Epithelial cell of esophagus (primary cell): ENCODE measurements at regions not wholly inside any gene's neighbourhood (a gene's known extent, or its start where the extent isn't known, plus 50 kb on each side); places are given as distances from the start of the nearest gene placed in this dataset.

ENCODE experiments used
- DNase-seq: peaks from one replicate; pipeline ENCODE4 v3.0.0; 2010; ENCODE audit warnings: low read depth
- H3K4me3 ChIP-seq: 2 replicates; pipeline ENCODE4 v1.5.1; 2011; ENCODE audit warnings: mild to moderate bottlenecking, low read length, control low read depth
- CTCF ChIP-seq: IDR thresholded peaks from 2 replicates; pipeline ENCODE4 v1.5.1; 2011; ENCODE audit warnings: low read depth, mild to moderate bottlenecking, low read length, control low read depth, inconsistent platforms; ENCODE audit not compliant: insufficient read depth; ENCODE audit errors: missing control alignments

- TF ChIP-seq CTCF: no peak
- no peak for DNase-seq
- H3K4me3 ChIP-seq: no peak overlapping the region
Measured at GRCh38 chr10:78919181-78919966, 149.4 kb upstream of the ZMIZ1 start.

- H3K4me3 ChIP-seq: no peak overlapping the region
- TF ChIP-seq CTCF: no peak
- peak; percentile 75 for DNase-seq
Measured at GRCh38 chr10:78920011-78920410, 148.8 kb upstream of the ZMIZ1 start.

GRCh38 chr10:78921895-78922294 is 146.9 kb upstream of the ZMIZ1 start:
- DNase-seq: no peak
- TF ChIP-seq CTCF: no peak
- H3K4me3 ChIP-seq: no peak overlapping the region

GRCh38 chr10:78923647-78924318 is 145.0 kb upstream of the ZMIZ1 start:
- DNase-seq: no peak
- TF ChIP-seq CTCF: no peak
- no peak overlapping the region for H3K4me3 ChIP-seq

GRCh38 chr10:78924319-78925003 is 144.3 kb upstream of the ZMIZ1 start:
- H3K4me3 ChIP-seq: no peak overlapping the region
- no peak for TF ChIP-seq CTCF
- DNase-seq: no peak

GRCh38 chr10:78925275-78925674 is 143.5 kb upstream of the ZMIZ1 start:
- no peak for TF ChIP-seq CTCF
- no peak for DNase-seq
- no peak overlapping the region for H3K4me3 ChIP-seq
